Testis (tissue), 2 donors: ENCODE measurements at regions not wholly inside any gene's neighbourhood (a gene's known extent, or its start where the extent isn't known, plus 50 kb on each side); places are given as distances from the start of the nearest gene placed in this dataset.

Source experiments
- CTCF ChIP-seq, 3 experiments: fragments of 450-650 bp in 2 of 3; fragments of 200-600 bp in 1 of 3; sonication (generic) in 1 of 3; IDR thresholded peaks; one replicate each; pipeline ENCODE4 v1.5.1; 2016 to 2019; ENCODE audit warnings: antibody characterized with exemption in 3 of 3, mild to moderate bottlenecking in 2 of 3, moderate library complexity in 1 of 3
- POLR2A ChIP-seq: fragments of 450-650 bp; IDR thresholded peaks from one replicate; pipeline ENCODE4 v1.6.1; 2017; ENCODE audit warnings: antibody characterized with exemption, mild to moderate bottlenecking, moderate library complexity

GRCh38 chr4:42329421-42329820 is 67.9 kb upstream of the SHISA3 start:
- TF ChIP-seq POLR2A, result no peak
- TF ChIP-seq CTCF (IDR thresholded peaks at IDR 0.05), result no peak
